Smooth muscle cell (in vitro differentiated cells): ENCODE measurements at regions not wholly inside any gene's neighbourhood (a gene's known extent, or its start where the extent isn't known, plus 50 kb on each side); places are given as distances from the start of the nearest gene placed in this dataset.

Experiments
- DNase-seq: peaks from one replicate; lab custom pipeline; 2025; ENCODE audit not compliant: unreplicated experiment; lab: John Stamatoyannopoulos, UW
- H2AFZ ChIP-seq: fragments of 200-600 bp; sonication (generic); 2 replicates; pipeline ENCODE4 v1.6.0; 2016; ENCODE audit warnings: antibody characterized with exemption, low read depth, mild to moderate bottlenecking
- H3F3A ChIP-seq: fragments of 200-600 bp; sonication (generic); 2 replicates; pipeline ENCODE4 v1.6.0; 2017; ENCODE audit warnings: antibody characterized with exemption, low read depth
- H3K27ac ChIP-seq: fragments of 200-600 bp; sonication (generic); 2 replicates; pipeline ENCODE4 v1.5.1; 2016; ENCODE audit warnings: low read depth, mild to moderate bottlenecking
- H3K27me3 ChIP-seq: fragments of 200-600 bp; sonication (generic); 2 replicates; pipeline ENCODE4 v1.6.1; 2016; ENCODE audit warnings: low read depth, mild to moderate bottlenecking
- H3K36me3 ChIP-seq: fragments of 200-600 bp; sonication (generic); 2 replicates; pipeline ENCODE4 v1.5.1; 2016; ENCODE audit warnings: low read depth
- H3K4me1 ChIP-seq: fragments of 200-600 bp; sonication (generic); 2 replicates; pipeline ENCODE4 v1.5.1; 2016; ENCODE audit warnings: low read depth
- H3K4me2 ChIP-seq: fragments of 200-600 bp; sonication (generic); 2 replicates; pipeline ENCODE4 v1.6.0; 2016; ENCODE audit warnings: mild to moderate bottlenecking
- H3K4me3 ChIP-seq: fragments of 200-600 bp; sonication (generic); 2 replicates; pipeline ENCODE4 v1.5.1; 2016; ENCODE audit warnings: mild to moderate bottlenecking
- H3K79me2 ChIP-seq: fragments of 200-600 bp; sonication (generic); 2 replicates; pipeline ENCODE4 v1.6.0; 2016; ENCODE audit warnings: low read depth, mild to moderate bottlenecking
- H3K9ac ChIP-seq: fragments of 200-600 bp; sonication (generic); 2 replicates; pipeline ENCODE4 v1.6.0; 2016; ENCODE audit warnings: low read depth
- H3K9me3 ChIP-seq: fragments of 200-600 bp; sonication (generic); replicated peaks from 2 replicates; pipeline ENCODE4 v1.5.1; 2016; ENCODE audit warnings: low read depth
- H4K20me1 ChIP-seq: fragments of 200-600 bp; sonication (generic); 2 replicates; pipeline ENCODE4 v1.6.0; 2016; ENCODE audit warnings: low read depth
- WGBS: methylation state at CpG from one replicate; pipeline ENCODE4 v1.1.7; 2016; ENCODE audit warnings: low lambda C conversion rate; 5-methylcytosine and 5-hydroxymethylcytosine counted together
- TF ChIP-seq, protein P1 (sequence below): fragments of 200-600 bp; sonication (generic); IDR thresholded peaks from 2 replicates; pipeline ENCODE4 v1.5.1; 2017; ENCODE audit warnings: borderline replicate concordance, mild to moderate bottlenecking, antibody characterized with exemption; ENCODE audit not compliant: insufficient read depth, poor library complexity, severe bottlenecking

DNA sequence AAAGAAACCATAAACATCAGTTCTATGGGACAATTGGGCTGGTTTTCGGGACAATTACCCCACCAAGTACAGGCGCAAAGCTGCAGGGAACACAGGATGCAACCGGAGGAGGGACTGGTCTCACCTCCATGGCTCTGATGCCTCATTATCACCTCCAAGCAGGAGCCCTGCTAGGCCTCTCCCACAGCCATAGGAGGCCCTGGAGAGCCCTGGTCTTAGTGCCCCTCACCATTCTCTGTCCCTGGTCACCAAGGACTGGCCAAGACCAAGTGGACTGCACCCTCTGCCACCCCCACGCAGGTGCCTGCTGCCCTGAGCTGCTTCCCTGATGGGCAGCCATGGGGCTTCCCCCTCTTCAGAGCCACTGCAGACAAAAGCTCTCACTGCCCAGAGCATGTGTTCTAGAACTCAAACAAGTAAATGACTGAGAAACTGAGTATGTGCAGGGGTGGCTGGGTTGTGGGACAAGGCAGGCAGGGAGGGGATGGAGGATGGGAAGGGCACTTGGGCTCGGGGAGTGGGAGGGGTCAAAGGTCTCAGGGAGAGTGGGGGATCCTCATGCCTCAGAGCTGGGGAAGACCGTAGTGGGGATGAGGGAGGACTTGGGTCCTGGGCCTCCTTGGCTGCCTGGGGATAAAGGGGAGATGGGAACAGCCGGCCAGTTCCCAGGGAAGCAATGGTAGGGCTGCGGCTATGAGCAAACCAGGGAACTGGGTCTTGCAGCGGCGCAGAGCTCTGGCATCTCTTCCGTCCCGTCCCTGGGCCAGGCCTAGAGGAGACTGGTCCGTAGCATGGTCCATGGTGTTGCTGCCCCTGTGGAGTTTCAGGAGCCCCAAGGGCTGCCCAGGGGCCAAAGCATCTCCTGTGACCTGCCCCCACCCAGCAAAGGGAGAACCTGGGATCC lies 435.1 kb downstream of the PREX1 start:
- no peak overlapping the region for H3K4me2 ChIP-seq
- no peaks in the 10 kb centered on the region for H3F3A ChIP-seq
- DNase-seq: no peak
- no peak overlapping the region for H3K27ac ChIP-seq
- H3K4me1 ChIP-seq: peaks cover 5% of the 10 kb centered on the region
- TF ChIP-seq, protein P1, sequence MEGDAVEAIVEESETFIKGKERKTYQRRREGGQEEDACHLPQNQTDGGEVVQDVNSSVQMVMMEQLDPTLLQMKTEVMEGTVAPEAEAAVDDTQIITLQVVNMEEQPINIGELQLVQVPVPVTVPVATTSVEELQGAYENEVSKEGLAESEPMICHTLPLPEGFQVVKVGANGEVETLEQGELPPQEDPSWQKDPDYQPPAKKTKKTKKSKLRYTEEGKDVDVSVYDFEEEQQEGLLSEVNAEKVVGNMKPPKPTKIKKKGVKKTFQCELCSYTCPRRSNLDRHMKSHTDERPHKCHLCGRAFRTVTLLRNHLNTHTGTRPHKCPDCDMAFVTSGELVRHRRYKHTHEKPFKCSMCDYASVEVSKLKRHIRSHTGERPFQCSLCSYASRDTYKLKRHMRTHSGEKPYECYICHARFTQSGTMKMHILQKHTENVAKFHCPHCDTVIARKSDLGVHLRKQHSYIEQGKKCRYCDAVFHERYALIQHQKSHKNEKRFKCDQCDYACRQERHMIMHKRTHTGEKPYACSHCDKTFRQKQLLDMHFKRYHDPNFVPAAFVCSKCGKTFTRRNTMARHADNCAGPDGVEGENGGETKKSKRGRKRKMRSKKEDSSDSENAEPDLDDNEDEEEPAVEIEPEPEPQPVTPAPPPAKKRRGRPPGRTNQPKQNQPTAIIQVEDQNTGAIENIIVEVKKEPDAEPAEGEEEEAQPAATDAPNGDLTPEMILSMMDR: no peak
- no peaks in the 10 kb centered on the region for H3K36me3 ChIP-seq
- H2AFZ ChIP-seq: no peak overlapping the region
- H3K9me3 ChIP-seq: peaks cover 5% of the 10 kb centered on the region
- no peaks in the 10 kb centered on the region for H3K79me2 ChIP-seq
- WGBS: 88% methylated on average over 13 of the region's 13 CpGs
- H3K4me3 ChIP-seq: no peak overlapping the region
- no peaks in the 10 kb centered on the region for H3K27me3 ChIP-seq
- no peaks in the 10 kb centered on the region for H4K20me1 ChIP-seq
- H3K9ac ChIP-seq: no peak overlapping the region

DNA sequence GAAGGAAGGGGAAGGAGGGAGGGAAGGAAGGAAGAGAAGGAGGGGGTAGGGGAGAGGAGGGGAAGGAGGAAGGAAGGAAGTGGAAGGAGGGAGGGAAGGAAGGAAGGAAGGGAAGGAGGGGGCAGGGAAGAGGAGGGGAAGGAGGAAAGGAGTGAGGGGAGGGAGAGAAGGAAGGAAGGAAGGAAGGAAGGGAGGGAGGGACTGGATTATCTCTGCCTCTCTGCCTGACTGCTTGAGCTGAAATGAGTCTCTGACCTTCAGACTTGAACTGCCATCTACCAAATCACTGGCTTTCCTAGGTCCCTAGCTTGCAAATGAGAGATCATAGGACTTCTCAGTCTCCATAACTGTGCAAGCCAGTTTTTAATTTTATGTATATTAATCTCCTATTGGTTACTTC lies 436.8 kb downstream of the PREX1 start:
- Histone ChIP-seq H4K20me1 (no peaks in the 10 kb centered on the region), H3K27me3 (no peaks in the 10 kb centered on the region), H3K9me3 (peaks cover 5% of the 10 kb centered on the region), H3K9ac (no peak overlapping the region), H3K4me1 (peaks cover 5% of the 10 kb centered on the region), H3K36me3 (no peaks in the 10 kb centered on the region), H3K79me2 (no peaks in the 10 kb centered on the region), H3K4me2 (no peak overlapping the region), H3K4me3 (no peak overlapping the region), H3K27ac (no peak overlapping the region), H2AFZ (no peak overlapping the region), H3F3A (no peaks in the 10 kb centered on the region)
- TF ChIP-seq, protein P1: no peak
- DNase-seq: no peak

DNA sequence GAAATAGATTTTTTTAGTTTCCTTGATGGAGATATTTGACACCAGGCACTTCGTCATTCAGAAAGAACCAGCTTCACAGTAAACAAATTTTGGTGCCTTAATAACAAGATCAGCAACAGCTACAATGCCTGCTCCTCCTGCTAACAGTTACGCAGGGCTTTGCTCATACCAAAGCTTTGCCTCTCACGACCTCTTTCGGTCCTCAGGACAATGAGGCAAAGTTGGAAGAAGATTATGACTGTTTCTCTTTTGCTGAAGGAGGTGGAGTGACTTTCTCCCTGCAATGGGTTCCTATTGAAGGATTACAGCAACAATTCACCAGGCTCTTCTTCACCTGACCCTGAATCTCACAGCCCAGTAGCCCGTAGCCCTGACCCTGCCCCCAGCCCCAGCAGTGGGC lies 440.1 kb downstream of the PREX1 start:
- Histone ChIP-seq H3K36me3 (no peaks in the 10 kb centered on the region), H2AFZ (no peak overlapping the region), H4K20me1 (no peaks in the 10 kb centered on the region), H3F3A (no peaks in the 10 kb centered on the region), H3K4me1 (no peaks in the 10 kb centered on the region), H3K9me3 (peaks cover 5% of the 10 kb centered on the region), H3K4me3 (no peak overlapping the region), H3K27me3 (no peaks in the 10 kb centered on the region), H3K9ac (no peak overlapping the region), H3K79me2 (no peaks in the 10 kb centered on the region), H3K4me2 (no peak overlapping the region), H3K27ac (no peak overlapping the region)
- no peak for DNase-seq
- TF ChIP-seq, protein P1: no peak
- WGBS: 83% methylated on average over 5 of the region's 5 CpGs

DNA sequence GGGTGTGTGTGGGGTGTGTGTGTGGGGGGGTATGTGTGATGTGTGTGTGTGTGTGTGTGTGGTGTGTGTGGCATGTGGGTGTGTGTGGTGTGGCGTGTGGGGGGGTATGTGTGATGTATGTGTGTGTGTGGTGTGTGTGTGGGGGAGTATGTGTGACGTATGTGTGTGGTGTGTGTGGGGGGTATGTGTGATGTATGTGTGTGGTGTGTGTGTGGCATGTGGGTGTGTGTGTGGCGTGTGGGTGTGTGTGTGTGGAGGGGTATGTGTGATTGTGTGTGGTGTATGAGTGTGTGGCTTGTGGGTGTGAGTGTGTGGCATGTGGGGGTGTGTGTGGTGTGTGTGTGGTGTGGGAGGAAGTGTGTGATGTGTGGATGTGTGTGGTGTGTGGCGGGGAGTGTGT lies 442.3 kb downstream of the PREX1 start:
- no peak overlapping the region for H2AFZ ChIP-seq
- no peaks in the 10 kb centered on the region for H3F3A ChIP-seq
- H3K4me2 ChIP-seq: no peak overlapping the region
- no peak overlapping the region for H3K4me3 ChIP-seq
- H3K9ac ChIP-seq: no peak overlapping the region
- no peak for DNase-seq
- H4K20me1 ChIP-seq: no peaks in the 10 kb centered on the region
- no peaks in the 10 kb centered on the region for H3K36me3 ChIP-seq
- H3K27me3 ChIP-seq: no peaks in the 10 kb centered on the region
- WGBS: 80% methylated on average over 3 of the region's 4 CpGs
- H3K79me2 ChIP-seq: no peaks in the 10 kb centered on the region
- no peaks in the 10 kb centered on the region for H3K9me3 ChIP-seq
- H3K27ac ChIP-seq: no peak overlapping the region
- TF ChIP-seq, protein P1: no peak
- H3K4me1 ChIP-seq: peaks cover under 1% of the 10 kb centered on the region
